Renal cortex interstitium (tissue), 11 donors: ENCODE measurements at regions not wholly inside any gene's neighbourhood (a gene's known extent, or its start where the extent isn't known, plus 50 kb on each side); places are given as distances from the start of the nearest gene placed in this dataset.
"Not testable (repeated sequence)": the region's sequence is repeated elsewhere in the genome, so short reads cannot be mapped to it uniquely, and the experiment has no call there.

Source experiments
- DNase-seq, 11 donors: peaks; one replicate each; pipeline ENCODE4 v3.0.0-alpha.2; 2013; ENCODE audit warnings: low read depth in 9 of 11, low spot score in 4 of 11; ENCODE audit errors: extremely low read depth in 1 of 11

DNA sequence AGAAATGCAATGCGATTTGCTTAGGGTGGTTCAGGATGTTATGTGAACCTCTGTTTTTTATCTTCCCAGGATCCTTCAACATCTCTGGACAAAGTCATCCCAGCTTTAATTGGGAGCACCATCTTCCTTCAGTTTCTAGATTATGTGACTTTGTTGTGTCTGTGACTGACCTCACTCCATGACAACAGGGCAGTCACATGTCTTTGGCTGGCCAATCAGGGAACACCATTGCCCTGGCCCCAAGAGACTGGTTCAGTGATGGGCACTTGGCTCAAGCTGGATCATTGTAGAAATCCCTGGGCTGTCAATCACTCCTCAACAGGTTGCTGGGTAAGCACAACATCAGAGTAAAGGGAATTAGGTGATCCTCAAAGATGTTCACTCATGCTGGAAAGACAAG is 499.7 kb downstream of the XYLT1 start:
- DNase-seq = no peak

DNA sequence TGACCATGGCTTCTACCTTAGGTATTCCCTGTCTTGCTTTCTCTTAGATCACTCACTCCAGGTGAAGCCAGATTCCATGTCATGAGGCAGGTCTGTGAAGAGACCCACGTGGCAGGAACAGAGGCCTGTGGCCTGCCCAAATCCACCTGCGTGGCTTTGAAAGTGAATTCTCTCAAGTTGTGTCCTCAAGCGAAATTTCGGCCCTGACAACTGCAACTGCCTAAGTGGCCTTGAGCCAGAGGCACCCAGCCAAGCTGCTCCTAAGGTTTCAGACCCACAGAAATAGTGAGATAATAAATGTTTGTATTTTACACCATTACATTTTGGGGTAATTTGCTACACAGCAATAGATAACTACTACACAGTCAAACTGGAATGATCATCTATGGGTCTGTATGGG is 497.9 kb downstream of the XYLT1 start:
- DNase-seq = no peak

DNA sequence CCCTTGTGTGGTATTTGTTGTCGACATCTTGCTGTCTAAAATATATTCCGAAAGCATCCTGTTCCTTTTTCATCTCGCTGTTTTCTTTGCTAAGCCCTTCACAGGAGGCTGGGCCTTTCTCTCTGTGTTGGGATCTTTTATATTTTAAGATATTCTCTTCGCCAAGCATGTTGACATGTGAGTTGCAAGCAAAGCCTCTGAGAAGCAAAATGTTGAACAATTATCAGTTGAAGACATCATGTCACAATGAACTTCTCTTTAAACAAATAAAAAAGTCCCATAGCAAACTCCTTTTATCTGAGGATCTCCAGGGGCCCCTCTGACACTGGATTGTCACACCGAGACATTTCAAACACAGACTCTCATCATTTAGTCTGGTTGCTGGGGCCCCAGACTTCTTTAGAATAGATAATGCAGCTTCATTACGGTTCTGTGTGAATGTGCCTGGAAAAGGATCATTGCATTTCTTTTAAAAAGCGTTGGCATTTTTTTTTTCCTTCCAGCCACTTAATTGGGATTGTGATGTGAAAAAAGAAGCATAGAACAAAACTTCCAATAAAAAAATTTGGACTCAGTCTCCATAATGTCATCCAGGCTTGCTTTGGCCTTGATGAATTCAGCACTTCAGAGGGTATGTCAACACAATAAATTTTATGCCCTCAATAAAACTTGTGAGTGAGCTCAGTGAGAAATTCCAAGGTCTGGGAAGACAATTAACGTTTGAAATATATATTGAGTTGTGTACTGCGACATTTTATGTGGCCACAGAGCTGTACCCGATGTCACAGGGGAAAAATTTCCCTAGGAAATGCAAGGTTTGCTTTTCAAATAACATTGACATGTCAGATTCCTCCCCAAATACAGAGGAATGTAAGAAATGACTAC is 496.8 kb downstream of the XYLT1 start:
- DNase-seq = peak in 2 of 11 donors; percentile 5 to 20

- no peak for DNase-seq
Measured at GRCh38 chr16:16982614-16983013, 488.1 kb downstream of the XYLT1 start.

- no peak for DNase-seq
Measured at GRCh38 chr16:16983582-16983981, 487.2 kb downstream of the XYLT1 start.

GRCh38 chr16:16984091-16984490 is 486.7 kb downstream of the XYLT1 start:
- not testable (repeated sequence) for DNase-seq

DNA sequence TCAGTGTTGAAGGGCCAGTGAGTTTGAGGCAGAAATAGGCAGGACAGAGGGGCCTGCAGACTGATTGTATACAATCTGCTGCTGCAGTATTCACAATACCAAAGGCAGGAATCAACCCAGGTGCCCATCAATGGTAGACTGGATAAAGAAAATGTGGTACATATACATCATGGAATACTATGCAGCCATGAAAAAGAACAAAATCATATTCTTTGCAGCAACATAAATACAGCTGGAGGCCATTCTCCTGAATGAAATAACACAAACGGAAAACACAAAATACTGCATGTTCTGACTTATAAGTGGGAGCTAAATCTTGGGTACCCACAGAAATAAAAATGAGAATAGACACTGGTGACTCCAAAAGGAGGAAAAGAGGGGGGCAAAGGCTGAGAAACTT is 485.1 kb downstream of the XYLT1 start:
- no peak for DNase-seq

- no peak for DNase-seq
Measured at GRCh38 chr16:16988963-16989362, 481.8 kb downstream of the XYLT1 start.

- no peak for DNase-seq
Measured at GRCh38 chr16:16989368-16989767, 481.4 kb downstream of the XYLT1 start.

GRCh38 chr16:16991711-16992110 is 479.0 kb downstream of the XYLT1 start:
- DNase-seq = no peak

GRCh38 chr16:16992975-16993765 is 477.6 kb downstream of the XYLT1 start:
- peak in 6 of 11 donors; percentile 6 to 51 (median 21) for DNase-seq

GRCh38 chr16:16994831-16995230 is 475.9 kb downstream of the XYLT1 start:
- DNase-seq = no peak

- DNase-seq = no peak
Measured at GRCh38 chr16:16996827-16997226, 473.9 kb downstream of the XYLT1 start.

DNA sequence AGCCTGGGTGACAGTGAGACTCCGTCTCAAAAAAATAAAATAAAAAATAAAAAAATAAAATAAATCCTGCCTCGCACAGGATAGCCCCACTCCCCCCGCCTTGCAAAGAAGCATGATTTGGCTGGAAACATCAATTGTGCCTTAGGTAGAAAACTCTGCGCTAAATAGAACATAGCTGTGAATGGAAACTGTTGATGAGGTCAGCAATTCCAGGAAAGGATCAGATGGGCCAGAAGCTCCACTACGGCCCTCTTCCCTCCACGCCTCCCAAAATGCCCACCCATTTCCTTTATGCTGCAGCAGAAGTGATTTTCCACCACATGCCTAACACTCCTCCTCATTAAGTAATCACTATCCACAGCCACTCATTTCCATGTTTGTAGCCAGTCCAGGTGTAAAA is 473.4 kb downstream of the XYLT1 start:
- no peak for DNase-seq

- no peak for DNase-seq
Measured at GRCh38 chr16:17001471-17001870, 469.3 kb downstream of the XYLT1 start.

DNA sequence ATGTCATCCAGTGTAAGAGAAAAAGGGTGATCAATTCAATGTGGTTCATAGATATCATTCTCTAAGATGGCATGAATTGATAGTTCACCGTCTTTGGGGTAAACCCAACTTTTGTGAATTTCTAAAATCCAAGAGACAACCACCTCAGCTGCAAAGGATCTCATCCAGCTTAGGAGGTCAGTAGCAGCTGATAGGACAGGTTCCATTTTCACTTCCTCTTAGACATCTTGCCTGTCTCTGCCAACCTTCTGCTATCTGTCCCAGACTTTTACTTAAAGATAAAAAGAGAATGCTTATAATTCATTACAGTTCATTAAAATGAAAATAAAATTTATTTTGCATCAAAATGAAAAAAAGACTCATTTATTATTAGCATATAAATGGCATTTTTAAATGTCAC is 468.2 kb downstream of the XYLT1 start:
- DNase-seq = no peak

- DNase-seq = not testable (repeated sequence)
Measured at GRCh38 chr16:17005963-17006362, 464.8 kb downstream of the XYLT1 start.

DNA sequence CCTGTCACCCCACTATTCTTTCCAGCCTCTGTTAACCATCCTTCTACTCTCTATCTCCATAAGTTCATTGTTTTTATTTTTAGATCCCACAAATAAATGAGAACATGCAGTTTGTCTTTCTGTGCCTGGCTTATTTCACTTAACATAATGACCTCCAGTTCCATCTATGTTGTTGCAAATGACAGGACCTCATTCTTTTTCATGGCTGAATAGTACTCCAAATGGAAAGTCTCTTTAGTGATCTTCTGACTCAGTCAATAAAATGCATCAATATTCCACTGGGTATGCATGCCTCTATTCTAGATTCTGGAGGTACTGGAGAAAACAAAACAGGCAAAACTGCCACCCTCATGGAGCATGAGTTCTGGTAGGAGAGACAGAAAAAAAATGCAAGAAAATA is 459.0 kb downstream of the XYLT1 start:
- DNase-seq = no peak

- DNase-seq = no peak
Measured at GRCh38 chr16:17013038-17013437, 457.7 kb downstream of the XYLT1 start.

DNA sequence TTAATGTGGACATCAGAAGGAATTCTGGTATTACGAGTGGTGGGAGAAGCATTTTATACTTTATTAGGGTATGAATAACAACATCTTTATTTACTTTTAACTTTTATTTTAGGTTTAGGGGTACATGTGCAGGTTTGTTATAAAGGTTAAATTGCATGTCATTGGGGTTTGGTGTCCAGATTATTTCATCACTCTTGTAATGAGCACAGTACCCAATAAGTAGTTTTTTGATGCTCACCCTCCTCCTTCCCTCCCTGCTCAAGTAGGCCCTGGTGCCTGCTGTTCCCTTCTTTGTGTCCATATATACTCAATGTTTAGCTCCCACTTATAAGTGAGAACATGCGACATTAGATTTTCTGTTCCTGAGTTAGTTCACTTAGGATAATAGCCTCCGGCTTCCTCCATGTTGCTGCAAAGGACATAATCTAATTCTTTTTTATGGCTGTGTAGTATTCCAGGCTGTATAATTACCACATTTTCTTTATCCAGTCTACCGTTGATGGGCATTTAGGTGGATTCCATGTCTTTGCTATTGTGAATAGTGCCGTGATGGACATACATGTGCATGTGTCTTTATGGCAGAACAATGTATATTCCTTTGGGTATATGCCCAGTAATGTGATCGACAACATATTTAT is 456.2 kb downstream of the XYLT1 start:
- DNase-seq = no peak
